GM21447 (cell line): ENCODE measurements at regions not wholly inside any gene's neighbourhood (a gene's known extent, or its start where the extent isn't known, plus 50 kb on each side); places are given as distances from the start of the nearest gene placed in this dataset.
"Not testable (repeated sequence)": the region's sequence is repeated elsewhere in the genome, so short reads cannot be mapped to it uniquely, and the experiment has no call there.

Experiments used
- ATAC-seq: cut with Tn5 transposase; IDR thresholded peaks from one replicate; pipeline ENCODE4 v1.9.1; 2021; ENCODE audit not compliant: unreplicated experiment

- not testable (repeated sequence) for ATAC-seq
Observed at GRCh38 chrY:23361897-23362296, 142.6 kb downstream of the DAZ2 start.

GRCh38 chrY:23363239-23363997 lies 144.1 kb downstream of the DAZ2 start:
- not testable (repeated sequence) for ATAC-seq

- not testable (repeated sequence) for ATAC-seq
Observed at GRCh38 chrY:23364174-23364573, 144.8 kb downstream of the DAZ2 start.

- ATAC-seq: not testable (repeated sequence)
Observed at GRCh38 chrY:23397132-23397531, 177.8 kb downstream of the DAZ2 start.

GRCh38 chrY:23401280-23401679 lies 181.9 kb downstream of the DAZ2 start:
- ATAC-seq: not testable (repeated sequence)

DNA sequence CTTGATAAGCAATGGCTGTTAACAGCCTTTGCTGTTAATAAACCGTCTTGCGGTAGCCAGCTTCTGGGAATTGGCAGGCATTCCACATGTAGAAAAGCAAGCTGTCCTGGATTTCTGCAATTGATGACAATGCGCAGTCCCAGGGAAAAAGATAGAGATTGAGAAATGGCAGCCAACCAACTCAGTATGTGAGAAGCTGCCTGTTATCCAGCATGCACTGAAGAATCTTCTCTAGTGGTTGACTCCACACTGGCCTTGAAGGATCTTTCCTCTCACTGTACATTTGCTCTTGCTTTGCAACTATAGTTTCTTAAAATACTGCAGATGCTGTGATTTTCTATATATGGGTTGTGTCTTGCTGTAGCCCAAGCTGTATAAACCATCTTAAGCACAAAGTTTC lies 182.5 kb downstream of the DAZ2 start:
- ATAC-seq: not testable (repeated sequence)

- not testable (repeated sequence) for ATAC-seq
Observed at GRCh38 chrY:23415955-23416354, 196.6 kb downstream of the DAZ2 start.

- ATAC-seq: not testable (repeated sequence)
Observed at GRCh38 chrY:23429264-23429663, 209.9 kb downstream of the DAZ2 start.

DNA sequence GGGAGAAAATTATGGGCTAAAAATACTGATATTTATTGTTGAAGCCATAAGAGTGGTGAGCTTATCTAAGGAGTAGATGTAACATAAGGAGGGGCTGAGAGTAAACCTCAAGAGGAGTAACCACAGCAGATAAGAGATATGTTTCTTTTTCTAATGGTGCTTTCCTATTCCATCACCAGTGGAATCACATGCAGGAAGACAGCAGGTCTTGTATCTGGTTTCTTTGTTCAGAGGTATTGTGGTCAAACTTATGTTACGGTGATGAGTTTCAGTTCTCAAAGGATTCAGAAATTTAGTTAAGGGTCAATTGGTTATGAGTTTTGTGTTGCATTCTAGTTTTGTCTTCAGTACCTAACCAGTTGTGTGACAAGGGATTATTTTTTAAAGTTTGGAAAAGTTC lies 225.4 kb downstream of the DAZ2 start:
- ATAC-seq: peak; percentile 81

DNA sequence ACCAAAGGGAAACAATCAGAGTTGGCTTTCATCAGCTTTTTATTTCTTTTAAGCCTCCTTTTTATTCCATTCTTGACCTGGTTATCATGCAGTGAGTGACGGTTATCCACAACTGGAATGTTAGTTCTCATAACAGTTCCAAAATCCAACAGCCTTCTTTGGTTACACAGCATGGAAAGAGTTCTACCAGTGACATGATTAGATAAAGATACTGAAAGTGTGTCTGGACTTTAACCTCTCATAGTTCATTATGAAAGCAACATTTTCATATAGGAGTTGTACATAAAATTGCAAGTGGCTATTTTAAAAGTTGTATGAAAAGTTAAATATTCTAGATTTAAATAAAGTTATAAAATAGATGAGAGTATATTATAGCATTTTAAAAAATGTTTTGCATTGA lies 225.9 kb downstream of the DAZ2 start:
- not testable (repeated sequence) for ATAC-seq

DNA sequence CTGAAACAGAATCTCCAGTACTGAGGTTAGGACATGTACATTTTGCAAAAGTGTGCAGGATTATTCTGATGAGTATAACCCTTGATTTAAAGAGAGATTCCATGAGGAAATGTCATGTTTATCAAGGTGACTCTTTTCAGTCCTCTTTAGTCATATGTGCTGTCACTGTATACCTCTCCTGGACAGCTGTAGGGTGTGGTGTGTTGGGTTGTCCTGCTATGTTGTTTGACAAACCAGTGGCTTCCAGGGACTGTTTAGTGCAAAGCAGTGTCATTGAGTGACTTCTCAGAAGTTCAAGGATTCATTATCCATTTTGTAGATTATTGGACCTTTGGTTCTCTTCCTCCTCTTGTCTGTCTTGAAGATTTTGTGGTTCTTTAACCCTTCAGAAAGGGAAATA lies 236.3 kb downstream of the DAZ2 start:
- ATAC-seq: not testable (repeated sequence)

- not testable (repeated sequence) for ATAC-seq
Observed at GRCh38 chrY:23502883-23503282, 283.6 kb downstream of the DAZ2 start.
